ENCODE measurements at regions not wholly inside any gene's neighbourhood (a gene's known extent, or its start where the extent isn't known, plus 50 kb on each side); places are given as distances from the start of the nearest gene placed in this dataset.
A peak's percentile ranks its signal among the peaks of the same experiment; 100 is the strongest.

DNA sequence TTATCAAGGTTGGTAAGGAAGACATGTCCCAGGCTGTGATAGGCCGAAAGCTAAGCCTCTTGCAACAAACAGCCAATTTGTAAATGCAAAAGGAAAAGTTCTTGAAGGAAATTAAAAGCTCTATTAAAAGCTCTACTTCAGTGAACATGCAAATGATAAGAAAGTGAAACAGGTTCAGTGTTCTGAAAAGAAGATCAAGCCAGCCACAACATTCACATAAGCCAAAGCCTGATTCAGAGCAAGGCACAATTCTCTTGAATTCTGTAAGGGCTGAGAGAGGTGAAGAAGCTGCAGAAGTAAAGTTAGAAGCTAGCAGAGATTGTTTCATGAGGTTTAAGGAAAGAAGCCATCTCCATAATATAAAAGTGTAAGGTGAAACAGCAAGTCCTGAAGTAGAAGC is 1259.5 kb upstream of the PIK3C3 start:
- Histone ChIP-seq H3K18ac (ENCODE audit: low read depth in 1 of 2, low read length in 2 of 2) (no peak overlapping the region), H3K36me3 (ENCODE audit: control insufficient read depth in 1 of 2, insufficient read depth in 2 of 2, low read depth in 1 of 2, low read length in 2 of 2) (no peaks in the 10 kb centered on the region), H2BK120ac (ENCODE audit: low read depth, low read length) (no peak overlapping the region), H2BK12ac (ENCODE audit: low read length in 2 of 2) (no peak overlapping the region), H3K4me1 (ENCODE audit: control insufficient read depth, insufficient read depth, low read depth, low read length) (no peaks in the 10 kb centered on the region), H2AK5ac (ENCODE audit: low read length, severe bottlenecking) (no peak overlapping the region), H3K27me3 (ENCODE audit: control insufficient read depth in 1 of 2, insufficient read depth in 1 of 2, low read length in 2 of 2) (no peaks in the 10 kb centered on the region), H3K23ac (ENCODE audit: low read length in 2 of 2) (no peak overlapping the region), H2BK5ac (ENCODE audit: low read depth, low read length, poor library complexity, severe bottlenecking) (no peak overlapping the region), H3K9ac (ENCODE audit: low read length) (no peak overlapping the region), H3K4me3 (ENCODE audit: insufficient read depth in 1 of 2, low read depth in 1 of 2, low read length in 2 of 2) (no peak overlapping the region), H3K79me1 (replicated peaks; ENCODE audit: low read length, poor library complexity, severe bottlenecking) (no peaks in the 10 kb centered on the region), H4K8ac (ENCODE audit: low read length) (no peak overlapping the region), H2BK15ac (ENCODE audit: low read depth, poor library complexity, severe bottlenecking) (no peak overlapping the region), H3K4me2 (ENCODE audit: low read length, poor library complexity, severe bottlenecking) (no peak overlapping the region), H2AFZ (ENCODE audit: low read depth, low read length) (no peak overlapping the region), H3K9me3 (ENCODE audit: control insufficient read depth, low read length) (no peaks in the 10 kb centered on the region), H3K4ac (ENCODE audit: low read depth in 1 of 2, low read length in 2 of 2) (no peak overlapping the region), H4K91ac (ENCODE audit: low read length) (no peak overlapping the region), H3K27ac (ENCODE audit: low read length, poor library complexity, severe bottlenecking) (no peak overlapping the region), H3K14ac (ENCODE audit: low read length in 2 of 2) (no peak overlapping the region)
- WGBS = no CpG with 5 or more reads among the region's 1 CpG
- no peak for DNase-seq

- Histone ChIP-seq H3K18ac (ENCODE audit: low read depth in 1 of 2, low read length in 2 of 2) (no peak overlapping the region), H3K9ac (ENCODE audit: low read length) (no peak overlapping the region), H3K4me1 (ENCODE audit: control insufficient read depth, insufficient read depth, low read depth, low read length) (no peaks in the 10 kb centered on the region), H2AFZ (ENCODE audit: low read depth, low read length) (no peak overlapping the region), H3K9me3 (ENCODE audit: control insufficient read depth, low read length) (peaks cover 3% of the 10 kb centered on the region), H2BK120ac (ENCODE audit: low read depth, low read length) (no peak overlapping the region), H4K91ac (ENCODE audit: low read length) (no peak overlapping the region), H3K4ac (ENCODE audit: low read depth in 1 of 2, low read length in 2 of 2) (no peak overlapping the region), H3K4me2 (ENCODE audit: low read length, poor library complexity, severe bottlenecking) (no peak overlapping the region), H3K4me3 (ENCODE audit: insufficient read depth in 1 of 2, low read depth in 1 of 2, low read length in 2 of 2) (no peak overlapping the region), H3K14ac (ENCODE audit: low read length in 2 of 2) (no peak overlapping the region), H3K23ac (ENCODE audit: low read length in 2 of 2) (no peak overlapping the region), H2BK5ac (ENCODE audit: low read depth, low read length, poor library complexity, severe bottlenecking) (no peak overlapping the region), H2BK12ac (ENCODE audit: low read length in 2 of 2) (no peak overlapping the region), H3K36me3 (ENCODE audit: control insufficient read depth in 1 of 2, insufficient read depth in 2 of 2, low read depth in 1 of 2, low read length in 2 of 2) (no peaks in the 10 kb centered on the region), H3K27me3 (ENCODE audit: control insufficient read depth in 1 of 2, insufficient read depth in 1 of 2, low read length in 2 of 2) (no peaks in the 10 kb centered on the region), H2BK15ac (ENCODE audit: low read depth, poor library complexity, severe bottlenecking) (no peak overlapping the region), H3K27ac (ENCODE audit: low read length, poor library complexity, severe bottlenecking) (no peak overlapping the region), H3K79me1 (replicated peaks; ENCODE audit: low read length, poor library complexity, severe bottlenecking) (no peaks in the 10 kb centered on the region), H4K8ac (ENCODE audit: low read length) (no peak overlapping the region), H2AK5ac (ENCODE audit: low read length, severe bottlenecking) (no peak overlapping the region)
- 43% methylated on average over 1 of the region's 3 CpGs for WGBS
- DNase-seq = no peak
Measured at GRCh38 chr18:40692871-40693270, 1262.2 kb upstream of the PIK3C3 start.

GRCh38 chr18:40690062-40690461 is 1265.0 kb upstream of the PIK3C3 start:
- peaks cover 9% of the 10 kb centered on the region for H3K9me3 ChIP-seq (ENCODE audit: control insufficient read depth, low read length)
- no peak overlapping the region for H3K18ac ChIP-seq (ENCODE audit: low read depth in 1 of 2, low read length in 2 of 2)
- no peaks in the 10 kb centered on the region for H3K79me1 ChIP-seq (replicated peaks; ENCODE audit: low read length, poor library complexity, severe bottlenecking)
- H3K36me3 ChIP-seq (ENCODE audit: control insufficient read depth in 1 of 2, insufficient read depth in 2 of 2, low read depth in 1 of 2, low read length in 2 of 2) = no peaks in the 10 kb centered on the region
- H2BK15ac ChIP-seq (ENCODE audit: low read depth, poor library complexity, severe bottlenecking) = no peak overlapping the region
- no peak overlapping the region for H3K23ac ChIP-seq (ENCODE audit: low read length in 2 of 2)
- H3K4me3 ChIP-seq (ENCODE audit: insufficient read depth in 1 of 2, low read depth in 1 of 2, low read length in 2 of 2) = no peak overlapping the region
- H2AK5ac ChIP-seq (ENCODE audit: low read length, severe bottlenecking) = no peak overlapping the region
- no peak overlapping the region for H3K4me2 ChIP-seq (ENCODE audit: low read length, poor library complexity, severe bottlenecking)
- H2BK5ac ChIP-seq (ENCODE audit: low read depth, low read length, poor library complexity, severe bottlenecking) = no peak overlapping the region
- H4K91ac ChIP-seq (ENCODE audit: low read length) = no peak overlapping the region
- no peaks in the 10 kb centered on the region for H3K27me3 ChIP-seq (ENCODE audit: control insufficient read depth in 1 of 2, insufficient read depth in 1 of 2, low read length in 2 of 2)
- no peak overlapping the region for H3K9ac ChIP-seq (ENCODE audit: low read length)
- H3K27ac ChIP-seq (ENCODE audit: low read length, poor library complexity, severe bottlenecking) = no peak overlapping the region
- no peak overlapping the region for H2AFZ ChIP-seq (ENCODE audit: low read depth, low read length)
- no peak overlapping the region for H2BK12ac ChIP-seq (ENCODE audit: low read length in 2 of 2)
- no peak overlapping the region for H4K8ac ChIP-seq (ENCODE audit: low read length)
- H3K14ac ChIP-seq (ENCODE audit: low read length in 2 of 2) = no peak overlapping the region
- DNase-seq = no peak
- H3K4me1 ChIP-seq (ENCODE audit: control insufficient read depth, insufficient read depth, low read depth, low read length) = no peaks in the 10 kb centered on the region
- WGBS = no CpG with 5 or more reads among the region's 2 CpGs
- no peak overlapping the region for H2BK120ac ChIP-seq (ENCODE audit: low read depth, low read length)
- no peak overlapping the region for H3K4ac ChIP-seq (ENCODE audit: low read depth in 1 of 2, low read length in 2 of 2)

GRCh38 chr18:40687399-40687798 is 1267.6 kb upstream of the PIK3C3 start:
- Histone ChIP-seq H3K36me3 (ENCODE audit: control insufficient read depth in 1 of 2, insufficient read depth in 2 of 2, low read depth in 1 of 2, low read length in 2 of 2) (no peaks in the 10 kb centered on the region), H2BK5ac (ENCODE audit: low read depth, low read length, poor library complexity, severe bottlenecking) (no peak overlapping the region), H4K91ac (ENCODE audit: low read length) (no peak overlapping the region), H2AFZ (ENCODE audit: low read depth, low read length) (no peak overlapping the region), H3K4ac (ENCODE audit: low read depth in 1 of 2, low read length in 2 of 2) (no peak overlapping the region), H3K4me2 (ENCODE audit: low read length, poor library complexity, severe bottlenecking) (no peak overlapping the region), H2BK120ac (ENCODE audit: low read depth, low read length) (no peak overlapping the region), H3K4me1 (ENCODE audit: control insufficient read depth, insufficient read depth, low read depth, low read length) (no peaks in the 10 kb centered on the region), H3K79me1 (replicated peaks; ENCODE audit: low read length, poor library complexity, severe bottlenecking) (no peaks in the 10 kb centered on the region), H3K9ac (ENCODE audit: low read length) (no peak overlapping the region), H2BK15ac (ENCODE audit: low read depth, poor library complexity, severe bottlenecking) (no peak overlapping the region), H2AK5ac (ENCODE audit: low read length, severe bottlenecking) (no peak overlapping the region), H3K4me3 (ENCODE audit: insufficient read depth in 1 of 2, low read depth in 1 of 2, low read length in 2 of 2) (no peak overlapping the region), H3K27me3 (ENCODE audit: control insufficient read depth in 1 of 2, insufficient read depth in 1 of 2, low read length in 2 of 2) (no peaks in the 10 kb centered on the region), H3K27ac (ENCODE audit: low read length, poor library complexity, severe bottlenecking) (no peak overlapping the region), H3K9me3 (ENCODE audit: control insufficient read depth, low read length) (peaks cover 9% of the 10 kb centered on the region), H2BK12ac (ENCODE audit: low read length in 2 of 2) (no peak overlapping the region), H3K14ac (ENCODE audit: low read length in 2 of 2) (no peak overlapping the region), H3K23ac (ENCODE audit: low read length in 2 of 2) (no peak overlapping the region), H3K18ac (ENCODE audit: low read depth in 1 of 2, low read length in 2 of 2) (no peak overlapping the region), H4K8ac (ENCODE audit: low read length) (no peak overlapping the region)
- WGBS = 20% methylated on average over 1 of the region's 2 CpGs
- peak; percentile 17 for DNase-seq
